ENCODE measurements at regions not wholly inside any gene's neighbourhood (a gene's known extent, or its start where the extent isn't known, plus 50 kb on each side); places are given as distances from the start of the nearest gene placed in this dataset.

DNA sequence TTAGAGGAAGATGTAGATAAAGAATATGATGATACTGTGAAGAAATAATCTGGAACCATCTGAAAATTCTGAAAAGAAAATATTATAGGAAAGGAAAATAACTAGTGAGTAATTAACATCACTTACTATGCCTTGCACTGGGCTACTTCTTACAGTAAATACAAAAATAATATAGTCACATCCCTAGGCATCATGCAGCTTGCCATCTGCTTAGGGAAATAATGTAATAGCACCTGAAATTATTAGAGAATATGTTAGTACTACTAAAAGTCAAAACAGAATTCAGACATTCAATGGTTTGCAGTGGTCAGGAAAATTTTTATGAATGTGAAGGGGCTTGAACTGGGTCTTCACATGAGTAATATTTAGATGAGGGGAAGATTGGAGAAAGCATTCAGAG, 272.2 kb upstream of the EMCN start:
- no peak for TF ChIP-seq GATA2 (IDR thresholded peaks at IDR 0.05; ENCODE audit: low read depth, low read length)
- TF ChIP-seq GATA3 (IDR thresholded peaks at IDR 0.05; ENCODE audit: low read depth, low read length) = no peak

DNA sequence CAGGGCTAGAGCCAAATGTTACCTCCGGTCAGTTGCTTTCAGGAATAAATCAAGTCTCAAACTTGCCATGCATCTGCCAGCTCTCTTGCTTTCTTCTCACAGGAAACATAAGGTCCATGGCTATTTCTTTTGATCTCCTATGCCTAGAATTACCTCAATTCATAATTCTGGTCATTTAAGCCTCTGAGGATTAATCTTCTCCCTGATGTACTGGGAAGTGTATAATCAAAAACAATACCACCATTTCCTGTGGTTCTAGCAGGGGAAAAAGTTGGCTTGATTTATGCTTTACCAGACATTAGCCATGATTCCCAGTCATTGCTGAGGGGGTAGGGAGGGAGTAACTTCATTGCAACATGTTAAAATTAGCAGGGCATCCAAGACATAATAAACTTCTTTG, 268.7 kb upstream of the EMCN start:
- TF ChIP-seq GATA2 (IDR thresholded peaks at IDR 0.05; ENCODE audit: low read depth, low read length) (no peak), GATA3 (IDR thresholded peaks at IDR 0.05; ENCODE audit: low read depth, low read length) (no peak)

DNA sequence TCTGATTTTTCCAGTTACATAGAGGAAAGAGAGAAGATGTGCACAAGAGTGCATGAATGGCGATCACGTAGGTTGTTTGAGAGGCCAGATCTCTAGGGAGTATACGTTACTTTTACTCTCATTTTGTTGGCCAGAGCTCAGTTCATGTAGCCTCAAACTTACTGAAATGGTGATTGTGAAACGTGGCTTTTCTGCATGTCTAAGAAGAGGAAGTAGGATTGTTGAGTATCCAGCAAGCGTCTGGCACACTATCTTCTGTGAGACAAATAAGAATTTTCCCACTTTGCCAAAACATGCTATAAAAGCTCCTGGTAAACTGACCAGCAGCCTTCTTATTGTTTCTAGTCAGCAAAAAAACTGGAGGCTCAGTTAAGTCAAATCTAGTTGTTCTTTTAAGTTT, 264.5 kb upstream of the EMCN start:
- TF ChIP-seq GATA3 (IDR thresholded peaks at IDR 0.05; ENCODE audit: low read depth, low read length) (no peak), GATA2 (IDR thresholded peaks at IDR 0.05; ENCODE audit: low read depth, low read length) (no peak)

DNA sequence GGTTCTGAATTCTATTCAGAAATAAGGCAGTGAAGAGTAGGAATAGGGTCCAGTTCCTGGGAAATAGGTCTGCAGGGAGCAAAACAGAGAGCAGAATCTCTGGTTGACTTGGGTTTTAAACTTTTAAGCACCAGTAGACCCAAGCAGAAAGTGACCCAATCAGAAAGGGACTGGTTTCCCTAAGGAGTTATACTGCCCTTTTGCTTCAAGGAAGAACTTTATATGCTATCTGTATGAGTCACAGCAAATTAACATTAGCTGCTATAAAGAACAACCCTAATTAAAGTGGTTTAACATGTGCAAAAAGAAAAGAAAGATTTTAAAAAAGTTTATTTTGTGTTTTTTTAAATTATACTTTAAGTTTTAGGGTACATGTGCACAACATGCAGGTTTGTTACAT, 263.6 kb upstream of the EMCN start:
- TF ChIP-seq GATA2 (IDR thresholded peaks at IDR 0.05; ENCODE audit: low read depth, low read length) = no peak
- TF ChIP-seq GATA3 (IDR thresholded peaks at IDR 0.05; ENCODE audit: low read depth, low read length) = no peak

DNA sequence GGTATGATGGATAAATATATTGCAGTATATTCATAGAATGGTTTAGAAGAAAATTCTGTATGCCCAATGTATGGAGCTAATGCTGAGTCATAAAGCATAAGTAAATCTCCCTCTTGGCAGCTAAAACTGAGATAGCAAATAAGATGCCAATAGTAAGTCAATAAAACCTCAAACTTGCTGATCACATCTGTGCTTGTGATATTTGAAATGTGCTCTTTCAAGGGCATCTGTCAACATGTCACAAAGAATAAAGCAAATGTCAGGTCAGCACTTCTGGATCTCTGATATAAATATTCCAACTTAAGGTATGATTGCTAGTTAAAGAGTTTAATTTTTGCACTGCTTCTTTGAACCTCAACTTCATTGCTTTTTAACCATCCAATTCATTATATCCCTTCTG, 262.3 kb upstream of the EMCN start:
- TF ChIP-seq GATA3 (IDR thresholded peaks at IDR 0.05; ENCODE audit: low read depth, low read length) (no peak), GATA2 (IDR thresholded peaks at IDR 0.05; ENCODE audit: low read depth, low read length) (no peak)

DNA sequence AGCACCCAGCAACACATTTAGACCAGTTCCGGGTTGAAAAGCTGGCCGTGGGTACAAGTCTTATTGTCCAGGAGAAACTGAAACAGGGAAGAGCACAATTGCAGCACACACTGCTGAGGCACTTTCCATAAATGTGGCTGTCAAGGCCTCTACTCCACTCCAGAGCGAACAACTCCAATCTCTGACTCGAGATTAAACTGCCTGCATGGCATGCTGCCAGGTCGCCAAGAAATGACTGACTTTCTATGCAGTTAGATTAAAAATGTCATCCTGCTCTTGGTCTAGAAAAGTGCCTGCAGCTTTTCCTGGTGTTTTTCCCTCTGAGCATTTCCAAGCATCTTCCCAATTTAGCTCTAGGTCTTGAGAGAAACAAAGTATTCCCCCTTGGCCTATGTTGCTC, 260.6 kb upstream of the EMCN start:
- TF ChIP-seq GATA2 (IDR thresholded peaks at IDR 0.05; ENCODE audit: low read depth, low read length) = no peak
- no peak for TF ChIP-seq GATA3 (IDR thresholded peaks at IDR 0.05; ENCODE audit: low read depth, low read length)

DNA sequence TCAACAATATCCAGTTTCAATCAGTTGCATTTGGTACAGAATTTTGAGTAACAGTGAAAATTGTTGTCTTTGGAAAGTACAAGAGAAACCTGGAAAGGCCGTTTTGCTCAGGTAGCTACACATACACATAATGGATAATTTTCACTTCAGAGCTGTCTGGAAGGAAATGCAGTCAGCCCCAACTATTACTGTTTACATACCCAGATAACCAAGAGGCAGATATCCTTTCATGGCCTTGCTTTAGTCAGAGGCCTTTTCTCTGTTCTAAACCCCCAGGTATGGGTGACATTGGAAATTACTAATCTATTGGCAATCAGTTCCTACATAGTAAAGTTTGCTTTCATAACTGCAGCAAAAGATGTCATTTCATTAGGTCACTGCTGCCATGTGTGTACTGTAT, 244.9 kb upstream of the EMCN start:
- no peak for TF ChIP-seq GATA2 (IDR thresholded peaks at IDR 0.05; ENCODE audit: low read depth, low read length)
- TF ChIP-seq GATA3 (IDR thresholded peaks at IDR 0.05; ENCODE audit: low read depth, low read length) = no peak

DNA sequence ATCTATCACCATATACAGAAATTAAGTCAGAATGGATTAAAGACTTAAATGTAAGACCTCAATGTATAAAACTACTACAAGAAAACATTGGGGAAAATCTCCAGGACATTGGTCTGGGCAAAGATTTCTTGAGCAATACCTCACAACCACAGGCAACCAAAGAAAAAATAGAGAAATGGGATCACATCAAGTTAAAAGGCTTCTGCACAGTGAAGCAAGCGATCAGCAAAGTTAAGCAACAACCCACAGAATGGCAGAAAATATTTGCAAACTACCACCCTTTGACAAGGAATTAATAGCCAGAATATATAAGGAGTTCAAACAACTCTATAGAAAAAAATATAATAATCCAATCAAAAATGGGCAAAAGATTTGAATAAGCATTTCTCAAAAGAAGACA, 236.9 kb upstream of the EMCN start:
- TF ChIP-seq GATA2 (IDR thresholded peaks at IDR 0.05; ENCODE audit: low read depth, low read length) = no peak
- no peak for TF ChIP-seq GATA3 (IDR thresholded peaks at IDR 0.05; ENCODE audit: low read depth, low read length)

DNA sequence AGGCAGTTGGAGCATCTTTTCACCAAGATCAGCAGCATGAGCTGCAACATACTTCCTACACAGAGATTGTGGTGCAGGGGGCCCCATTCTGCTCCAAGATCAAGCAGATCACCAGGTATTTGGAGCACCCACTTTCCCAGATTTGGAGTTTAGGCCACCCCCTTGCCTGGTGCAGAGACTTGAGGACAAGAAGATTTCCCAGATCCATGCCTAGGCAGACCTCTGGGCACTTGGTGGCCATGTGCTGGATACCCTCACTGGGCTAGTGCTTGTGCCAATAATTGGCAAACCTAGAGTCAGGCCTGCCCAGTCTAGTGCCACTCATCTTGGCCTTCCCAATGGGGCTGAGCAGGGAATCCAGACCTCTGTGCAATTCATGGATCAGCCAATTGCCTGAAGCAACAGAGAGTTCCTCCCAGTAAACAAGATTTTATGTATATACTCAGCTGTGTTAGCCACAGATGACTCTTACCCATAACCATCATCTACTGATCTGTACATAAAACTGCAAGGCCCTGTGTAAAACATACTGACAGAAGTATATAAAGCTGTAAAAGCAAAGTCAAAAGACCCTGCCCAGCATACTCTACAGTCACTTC, 228.4 kb upstream of the EMCN start:
- TF ChIP-seq GATA2 (IDR thresholded peaks at IDR 0.05; ENCODE audit: low read depth, low read length) (no peak), GATA3 (IDR thresholded peaks at IDR 0.05; ENCODE audit: low read depth, low read length) (no peak)

DNA sequence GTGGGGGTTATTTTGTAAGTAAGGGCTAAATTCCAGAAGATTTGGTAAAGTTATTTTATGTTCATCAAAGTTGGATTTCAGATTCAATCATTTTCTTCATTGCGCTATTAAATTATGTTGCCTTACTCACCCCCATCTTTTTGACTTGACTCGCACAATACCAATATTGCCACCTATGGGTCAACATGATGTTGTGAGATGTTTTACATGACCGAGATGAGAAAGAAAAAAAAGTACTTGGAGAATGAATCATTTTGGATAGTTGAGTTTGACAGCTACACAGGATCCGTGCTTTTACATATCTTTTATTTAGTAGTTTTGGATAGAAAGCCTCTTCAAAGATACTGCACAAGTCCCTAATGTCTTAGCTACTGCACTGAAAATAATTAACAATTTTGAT, 224.2 kb upstream of the EMCN start:
- TF ChIP-seq GATA2 (IDR thresholded peaks at IDR 0.05; ENCODE audit: low read depth, low read length) = no peak
- TF ChIP-seq GATA3 (IDR thresholded peaks at IDR 0.05; ENCODE audit: low read depth, low read length) = no peak

DNA sequence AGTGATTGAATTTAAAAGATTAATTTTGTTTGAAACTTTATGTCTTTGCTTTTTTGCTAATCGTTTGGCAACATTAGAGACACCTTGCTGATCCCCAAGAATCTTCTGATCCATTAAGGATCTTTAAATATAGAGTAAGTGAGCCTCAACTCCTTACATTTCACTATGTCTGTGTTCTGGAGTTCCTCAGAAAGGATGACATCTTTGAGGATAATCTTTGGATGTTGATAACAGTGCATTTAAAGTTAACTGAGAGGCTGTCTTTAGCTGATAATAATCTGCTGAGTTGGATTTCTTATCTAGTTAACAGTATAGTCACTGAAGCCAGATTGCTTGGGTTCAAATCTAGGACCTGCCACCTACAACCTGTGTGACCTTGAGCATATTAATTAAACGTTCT, 221.6 kb upstream of the EMCN start:
- TF ChIP-seq GATA2 (IDR thresholded peaks at IDR 0.05; ENCODE audit: low read depth, low read length) (no peak), GATA3 (IDR thresholded peaks at IDR 0.05; ENCODE audit: low read depth, low read length) (no peak)

DNA sequence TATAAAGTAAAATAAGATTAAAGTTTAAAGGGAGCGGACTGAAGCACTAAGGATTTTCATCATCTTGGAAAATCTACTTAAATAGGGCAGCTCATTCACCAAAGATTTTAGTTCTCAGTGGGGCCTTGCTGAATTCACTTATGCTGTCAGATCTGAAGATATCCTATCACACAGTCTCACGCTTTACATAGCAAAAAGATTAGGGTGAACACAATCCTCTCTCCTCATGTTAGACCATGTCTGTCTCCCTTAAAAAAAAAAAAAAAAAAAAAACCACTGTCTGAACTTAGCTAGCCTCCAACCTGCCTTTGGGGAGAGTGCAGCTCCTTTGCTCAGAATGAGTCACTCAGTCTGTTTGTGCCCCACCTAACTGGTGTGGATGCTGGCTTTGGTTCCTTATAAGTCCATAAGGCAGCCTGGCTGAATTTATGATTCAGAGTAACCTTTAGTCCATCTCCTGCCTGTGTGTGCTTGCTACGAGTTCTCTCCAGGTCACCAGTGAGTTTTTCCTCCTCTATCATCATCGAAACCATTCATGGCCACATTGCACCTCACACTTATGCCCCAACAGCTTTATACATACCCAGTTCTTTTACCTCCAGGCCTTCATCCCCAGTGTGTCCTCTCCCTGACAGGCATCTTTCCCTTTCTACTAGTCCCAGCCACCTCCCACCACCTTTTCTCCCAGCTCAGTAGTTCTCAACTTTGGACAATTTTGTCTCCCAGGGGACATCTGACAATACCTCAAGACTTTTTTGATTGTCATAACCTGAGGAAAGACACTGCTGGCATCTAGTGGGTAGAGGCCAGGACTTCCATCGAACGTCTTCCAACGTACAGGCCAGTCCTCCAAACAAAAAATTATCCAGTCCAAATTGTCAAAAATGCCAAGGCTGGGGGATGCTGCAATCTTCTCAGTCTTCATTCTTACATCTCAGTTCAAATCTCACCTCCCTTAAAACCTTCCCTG, 220.7 kb upstream of the EMCN start:
- TF ChIP-seq GATA2 (IDR thresholded peaks at IDR 0.05; ENCODE audit: low read depth, low read length) (no peak), GATA3 (IDR thresholded peaks at IDR 0.05; ENCODE audit: low read depth, low read length) (no peak)

DNA sequence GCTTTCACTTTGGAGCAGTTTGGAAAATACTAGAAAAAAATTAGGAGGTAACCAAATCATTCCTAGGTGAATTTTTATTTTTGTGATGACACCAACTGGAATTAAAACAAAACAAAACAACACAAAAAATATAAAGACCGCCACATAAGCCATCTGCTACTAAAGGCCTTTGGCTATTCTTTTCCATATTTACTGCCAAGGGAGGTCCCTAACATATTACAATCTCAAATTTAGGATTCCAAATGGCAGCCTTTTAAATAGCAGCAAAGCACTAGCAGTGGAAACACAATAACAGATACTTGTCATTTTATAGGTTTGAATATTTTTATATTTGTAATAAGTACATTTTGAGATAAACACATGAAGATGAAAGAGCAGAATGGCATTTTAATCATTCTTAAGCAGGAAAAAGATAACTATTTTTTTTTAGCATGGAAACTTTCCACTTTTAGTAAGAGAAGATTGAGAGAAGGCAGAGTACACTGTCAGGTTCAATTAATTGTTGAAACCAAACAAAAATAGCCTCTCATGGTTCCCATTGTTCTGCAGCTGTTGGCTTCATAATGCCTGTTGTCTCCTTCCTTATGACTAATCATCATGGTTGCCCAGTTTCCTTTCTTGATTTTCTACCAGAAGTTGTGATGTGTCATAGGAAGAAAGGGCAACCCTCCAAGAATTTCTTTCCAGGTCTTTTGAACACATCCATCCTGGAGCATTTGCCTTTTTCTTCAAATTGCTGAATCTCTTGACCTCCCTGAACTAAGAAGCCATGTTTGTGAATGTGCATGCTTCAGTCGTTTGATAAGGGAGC, 219.0 kb upstream of the EMCN start:
- no peak for TF ChIP-seq GATA2 (IDR thresholded peaks at IDR 0.05; ENCODE audit: low read depth, low read length)
- TF ChIP-seq GATA3 (IDR thresholded peaks at IDR 0.05; ENCODE audit: low read depth, low read length) = no peak

DNA sequence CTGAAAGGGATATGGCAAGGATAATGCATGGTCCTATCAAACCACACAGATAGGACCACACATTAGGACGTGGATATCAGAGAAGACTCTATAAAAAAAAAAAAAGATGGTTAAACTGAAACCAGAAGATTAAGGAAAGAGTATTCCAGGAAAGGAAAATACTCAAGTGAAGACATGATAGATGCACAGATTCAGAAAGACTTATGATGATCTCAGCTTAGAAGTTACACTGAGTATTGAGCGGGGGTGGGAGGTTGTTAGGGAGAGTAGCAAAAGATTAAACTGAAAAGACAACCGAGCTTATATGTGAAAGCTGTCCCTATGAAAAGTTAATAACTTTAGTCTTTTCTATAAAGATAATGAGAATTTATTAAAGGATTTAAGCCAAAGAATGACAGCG, 211.0 kb upstream of the EMCN start:
- no peak for TF ChIP-seq GATA2 (IDR thresholded peaks at IDR 0.05; ENCODE audit: low read depth, low read length)
- TF ChIP-seq GATA3 (IDR thresholded peaks at IDR 0.05; ENCODE audit: low read depth, low read length) = no peak

Measured in SH-SY5Y (cell line).